GM21528 (cell line): ENCODE measurements at regions not wholly inside any gene's neighbourhood (a gene's known extent, or its start where the extent isn't known, plus 50 kb on each side); places are given as distances from the start of the nearest gene placed in this dataset.
"Not testable (repeated sequence)": the region's sequence is repeated elsewhere in the genome, so short reads cannot be mapped to it uniquely, and the experiment has no call there.

Source experiments
- ATAC-seq: cut with Tn5 transposase; IDR thresholded peaks from one replicate; pipeline ENCODE4 v1.9.1; 2021; ENCODE audit warnings: mild to moderate bottlenecking, moderate library complexity; ENCODE audit not compliant: unreplicated experiment, low FRiP score

DNA sequence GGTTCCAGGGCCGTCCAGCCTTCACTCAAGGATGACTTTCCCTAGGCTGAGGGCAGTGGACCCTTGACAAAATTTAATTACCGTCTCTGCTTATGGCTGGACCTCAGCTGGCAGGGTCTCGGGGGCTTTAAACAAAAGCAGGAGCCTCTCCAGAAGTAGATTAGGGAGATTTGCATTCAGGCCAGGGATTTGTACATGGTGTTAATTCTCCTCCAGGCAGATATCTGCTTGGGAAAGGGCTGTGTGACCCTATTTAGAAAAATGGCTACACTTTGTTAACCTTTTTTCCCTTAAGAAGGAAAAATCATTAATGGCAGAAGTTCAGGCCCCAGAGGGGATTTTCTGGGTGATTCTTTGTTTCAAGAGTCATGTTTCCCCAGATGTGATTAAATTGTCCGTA is 329.1 kb upstream of the C2CD4B start:
- ATAC-seq, result no peak

DNA sequence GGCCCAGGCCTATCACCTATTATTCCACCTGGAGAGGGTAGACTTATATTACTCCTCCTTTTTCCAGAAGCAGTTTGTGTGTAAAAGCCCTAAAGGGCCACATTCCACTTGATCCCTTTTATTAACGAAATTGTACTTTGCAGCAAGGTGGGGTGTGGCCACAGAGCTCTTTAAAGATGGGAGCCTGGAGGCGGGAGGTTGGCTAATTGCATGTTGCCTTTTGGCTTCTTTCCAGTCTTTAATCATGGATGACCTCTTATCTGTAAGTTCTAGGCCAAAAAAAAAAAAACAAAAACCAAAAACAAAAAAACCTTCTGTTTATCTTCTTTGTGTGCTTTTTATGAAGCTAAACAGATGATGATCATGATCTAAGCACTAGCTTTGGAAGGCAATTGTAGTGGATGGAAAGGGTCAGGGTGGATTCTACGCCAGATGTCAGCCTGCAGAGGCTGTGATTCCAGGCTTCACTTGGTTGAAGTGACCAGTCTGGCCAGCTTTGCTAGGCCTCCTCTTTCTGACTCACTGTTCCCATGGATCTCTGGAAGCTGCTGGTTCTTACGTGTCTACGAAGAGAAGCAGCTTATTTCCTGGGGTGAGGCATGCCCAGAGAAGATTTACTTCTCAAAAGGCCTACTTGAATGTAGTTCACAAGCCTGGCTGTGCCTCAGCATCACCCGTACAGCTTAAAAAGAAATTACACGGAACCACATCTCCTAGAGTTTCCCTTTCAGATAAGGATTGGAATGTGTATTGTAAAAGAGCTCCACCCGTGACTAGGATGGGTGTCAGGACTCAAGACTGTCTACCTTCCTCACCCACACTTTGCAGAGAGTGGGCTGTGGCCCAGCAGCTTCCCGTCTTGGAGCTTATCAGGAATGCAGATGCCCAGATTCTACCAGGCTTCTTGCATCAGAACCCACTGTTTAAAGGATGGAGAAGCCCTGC is 330.9 kb upstream of the C2CD4B start:
- no peak for ATAC-seq

DNA sequence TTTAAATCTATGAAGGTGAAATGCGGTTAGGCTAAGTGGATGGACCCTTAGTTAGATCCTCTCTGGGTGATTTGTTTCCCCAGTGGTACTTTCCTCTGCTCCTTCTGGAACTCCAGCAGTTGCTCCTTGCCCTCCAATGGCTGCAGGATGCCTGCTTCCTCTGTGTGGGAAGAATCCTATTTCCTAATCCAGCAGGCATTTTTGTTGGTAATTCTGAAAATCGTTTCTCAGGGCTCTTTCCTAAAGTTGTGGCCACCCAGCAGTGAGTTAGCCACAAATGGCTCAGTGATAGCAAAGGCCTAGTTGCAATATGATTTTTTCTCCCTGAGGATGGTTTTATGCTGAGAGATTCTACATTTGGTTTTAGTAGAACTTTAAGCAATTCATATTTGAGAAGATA is 332.3 kb upstream of the C2CD4B start:
- ATAC-seq, result no peak

DNA sequence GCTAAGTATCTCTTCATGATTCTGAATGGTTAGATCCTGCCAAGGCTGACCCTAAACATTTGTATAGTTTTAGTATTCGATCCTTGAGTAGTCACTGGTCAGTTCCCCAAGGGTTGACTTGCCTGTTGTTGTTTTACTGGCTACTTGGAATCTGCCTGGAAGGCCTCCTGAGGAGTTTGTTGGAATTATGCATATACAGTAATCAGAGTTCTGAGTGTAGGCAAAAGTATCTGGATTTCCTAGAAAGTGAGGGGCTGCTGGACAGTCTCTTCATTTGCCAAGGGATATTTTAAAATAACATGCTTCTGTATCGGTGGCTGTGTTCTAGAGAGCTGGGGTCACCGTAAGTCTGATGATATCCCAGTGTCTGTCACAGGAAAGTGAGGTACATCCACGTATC is 333.2 kb upstream of the C2CD4B start:
- ATAC-seq, result no peak

DNA sequence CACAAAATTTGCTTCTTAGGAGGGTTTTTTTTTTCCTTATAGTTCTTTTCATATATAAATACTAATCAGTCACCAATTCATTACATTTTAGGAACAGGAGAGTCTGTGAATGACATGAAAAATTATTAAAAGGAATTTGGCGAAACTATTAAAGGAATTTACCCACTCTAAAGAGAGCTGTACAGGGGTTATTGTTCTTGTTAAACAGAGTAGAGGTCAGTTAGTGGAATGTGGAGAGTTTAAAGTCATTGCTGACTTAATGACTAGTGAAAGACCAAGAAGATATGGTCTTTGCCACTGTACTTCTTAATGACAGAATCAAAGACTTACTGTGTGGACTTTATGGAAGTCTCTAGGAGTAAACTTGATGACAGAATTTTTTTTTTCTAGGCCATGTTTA is 333.6 kb upstream of the C2CD4B start:
- no peak for ATAC-seq

DNA sequence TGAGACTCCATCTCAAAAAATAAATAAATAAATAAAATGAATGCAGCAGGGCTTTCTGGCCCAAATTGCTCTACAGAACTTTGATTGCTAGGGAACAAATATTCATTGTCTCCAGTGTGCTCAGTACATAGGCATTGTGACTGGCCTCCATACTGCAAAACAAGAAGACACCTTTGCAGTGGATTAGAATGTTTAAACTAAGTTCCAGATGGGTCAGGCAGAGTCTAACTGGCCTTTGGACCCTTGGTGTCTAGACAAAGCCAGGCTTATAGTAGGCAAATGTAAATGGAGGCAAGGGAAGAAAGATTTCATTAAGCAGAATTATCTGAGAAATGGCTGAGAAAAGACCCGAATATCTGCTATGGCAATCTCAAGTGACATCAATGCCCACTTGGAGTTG is 335.2 kb upstream of the C2CD4B start:
- ATAC-seq, result no peak

DNA sequence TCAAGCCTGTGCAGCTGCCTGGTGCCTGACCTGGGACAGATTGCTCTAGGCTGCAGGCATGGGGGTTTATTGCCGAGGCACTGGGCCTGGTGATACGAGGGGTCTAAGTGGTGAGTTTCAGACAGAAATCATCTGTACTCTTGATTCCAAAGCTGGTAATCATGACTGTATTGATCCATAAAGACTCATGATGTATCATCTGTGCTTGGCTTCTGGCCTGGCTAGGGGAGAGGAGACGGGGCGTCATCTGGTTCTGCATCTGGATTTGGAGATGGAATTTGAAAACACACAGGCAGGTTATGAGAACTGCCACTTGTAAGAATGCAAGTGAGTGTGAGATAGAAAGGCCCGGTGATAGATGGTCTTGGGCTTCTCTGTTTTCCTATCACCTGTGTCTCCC is 337.4 kb upstream of the C2CD4B start:
- no peak for ATAC-seq

DNA sequence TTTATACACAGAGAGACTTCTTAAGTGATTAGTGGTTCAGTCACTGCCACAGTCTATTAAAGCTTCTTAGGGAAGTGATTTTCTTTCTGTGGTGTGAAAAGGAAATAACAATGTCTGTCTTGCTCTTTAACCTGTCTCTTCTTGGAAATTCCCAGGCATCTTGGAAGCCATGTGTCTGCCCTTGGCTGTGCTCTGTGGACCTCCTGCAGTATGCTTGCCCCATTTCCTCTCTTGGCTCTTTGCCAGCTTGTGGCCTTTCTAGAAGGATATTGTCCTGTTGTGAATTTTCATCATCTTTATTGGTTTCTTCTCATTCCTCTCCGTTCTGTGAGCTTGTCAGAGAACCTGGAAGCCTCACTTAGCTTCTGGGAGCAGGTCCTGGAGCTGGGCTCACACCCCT is 338.4 kb upstream of the C2CD4B start:
- ATAC-seq, result no peak

DNA sequence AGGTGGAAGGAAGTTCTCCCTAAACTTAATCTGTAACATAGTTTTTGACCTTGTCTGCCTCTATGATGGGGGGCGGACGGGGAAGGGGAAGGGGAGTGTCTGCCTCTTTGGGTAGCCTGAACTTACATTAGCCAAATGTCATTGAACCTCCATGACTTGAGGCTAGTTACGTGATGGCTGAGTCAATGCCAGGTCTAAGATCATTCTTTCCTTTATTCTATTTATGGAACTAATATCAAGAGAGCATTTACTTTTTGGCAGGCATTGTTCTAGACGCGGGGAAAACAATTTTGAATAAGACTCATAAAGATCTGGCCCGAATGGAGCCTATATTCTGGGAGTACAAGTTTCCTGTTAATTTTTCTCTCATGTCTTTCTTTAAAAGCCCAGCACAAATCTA is 340.7 kb upstream of the C2CD4B start:
- no peak for ATAC-seq

DNA sequence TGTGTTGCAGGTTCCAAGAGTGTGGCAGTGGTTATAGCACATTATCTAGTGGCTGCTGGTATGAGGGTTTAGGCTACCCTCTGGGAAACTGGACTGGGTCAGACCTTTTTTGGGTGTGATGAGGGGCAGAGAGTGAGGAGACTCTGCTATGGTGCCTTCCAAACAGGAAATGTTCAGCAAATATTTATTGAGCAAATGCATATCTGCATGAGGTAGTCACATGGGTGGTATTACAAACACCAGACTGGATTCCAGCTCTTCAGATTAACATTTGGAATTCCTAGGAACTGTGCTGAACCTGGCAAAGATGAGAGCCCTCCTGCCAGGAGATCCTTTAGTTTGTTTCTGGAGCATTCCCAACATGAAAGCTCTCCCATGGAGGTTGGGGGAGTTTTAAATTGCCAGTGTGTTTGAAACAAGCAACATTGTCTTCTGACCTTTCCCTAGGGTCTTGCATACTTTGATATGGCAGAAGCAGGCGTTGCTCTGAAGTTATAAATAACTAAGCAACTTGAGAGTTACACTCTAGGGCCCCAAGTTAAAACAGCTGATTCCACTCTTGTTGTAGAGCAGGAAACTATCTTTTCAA is 341.2 kb upstream of the C2CD4B start:
- no peak for ATAC-seq

DNA sequence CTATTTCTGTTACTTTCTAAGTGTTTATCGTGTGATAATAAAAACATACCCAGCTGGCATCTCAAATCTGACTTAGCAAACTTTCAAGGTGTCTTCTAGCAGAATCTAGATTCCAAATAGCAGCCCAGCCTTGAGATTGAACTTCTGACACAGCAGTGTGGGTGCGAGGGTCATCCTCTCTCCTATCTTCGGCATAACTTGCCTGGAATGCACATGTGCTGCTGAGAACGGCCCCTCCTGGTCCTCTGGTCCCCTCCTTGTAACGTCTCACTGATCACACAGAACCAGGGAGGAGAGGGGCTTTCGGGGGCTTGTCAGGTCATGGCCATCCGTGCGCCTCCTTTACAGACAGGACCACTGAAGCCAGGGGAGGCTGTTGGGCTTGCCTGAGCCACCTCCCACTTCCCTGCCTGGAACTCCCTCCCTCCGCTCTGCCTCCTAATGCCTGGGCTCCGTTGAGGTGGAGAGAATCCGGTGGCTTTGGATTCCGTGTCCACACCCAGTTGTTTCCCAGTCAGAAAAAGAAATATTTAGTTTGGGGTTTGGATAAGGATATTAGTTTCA is 344.4 kb upstream of the C2CD4B start:
- ATAC-seq, result no peak

DNA sequence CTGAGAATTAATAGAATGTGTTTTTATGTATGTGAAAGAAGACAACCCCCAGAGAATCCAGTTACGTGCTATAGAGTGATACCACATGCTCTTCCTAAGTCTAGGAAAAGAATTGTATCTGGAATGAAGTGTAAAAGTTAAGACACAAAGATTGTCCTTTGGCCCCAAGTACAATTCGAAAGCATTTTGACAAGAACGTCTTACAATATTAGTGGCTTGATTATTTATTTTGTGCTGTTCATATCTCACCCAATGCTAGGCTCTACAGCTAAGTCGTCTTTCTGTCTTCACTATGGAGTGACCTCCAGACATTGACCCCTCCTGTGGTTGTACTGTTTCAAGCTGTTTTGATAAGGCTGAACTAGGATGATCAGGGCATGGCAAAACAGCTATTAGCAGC is 345.7 kb upstream of the C2CD4B start:
- no peak for ATAC-seq

DNA sequence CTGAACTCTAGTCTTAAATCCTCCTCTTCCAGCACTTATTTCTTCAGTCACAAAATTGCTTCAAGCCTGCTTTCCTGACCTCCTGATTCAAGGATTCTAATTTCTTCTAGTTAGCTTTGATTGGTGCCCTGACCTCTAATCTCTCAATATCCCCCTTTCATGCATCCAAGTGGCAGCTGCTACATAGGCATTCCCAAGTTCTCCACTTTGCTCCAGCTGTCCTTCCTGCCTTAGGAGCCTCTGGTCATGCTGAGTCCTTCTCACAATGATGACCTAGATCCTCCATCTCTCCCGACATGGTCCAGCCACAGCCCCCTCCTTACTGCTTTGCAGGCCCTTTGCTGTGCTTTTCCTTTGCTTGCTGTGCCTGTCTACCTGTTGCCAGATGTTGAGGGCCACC is 347.8 kb upstream of the C2CD4B start:
- no peak for ATAC-seq

DNA sequence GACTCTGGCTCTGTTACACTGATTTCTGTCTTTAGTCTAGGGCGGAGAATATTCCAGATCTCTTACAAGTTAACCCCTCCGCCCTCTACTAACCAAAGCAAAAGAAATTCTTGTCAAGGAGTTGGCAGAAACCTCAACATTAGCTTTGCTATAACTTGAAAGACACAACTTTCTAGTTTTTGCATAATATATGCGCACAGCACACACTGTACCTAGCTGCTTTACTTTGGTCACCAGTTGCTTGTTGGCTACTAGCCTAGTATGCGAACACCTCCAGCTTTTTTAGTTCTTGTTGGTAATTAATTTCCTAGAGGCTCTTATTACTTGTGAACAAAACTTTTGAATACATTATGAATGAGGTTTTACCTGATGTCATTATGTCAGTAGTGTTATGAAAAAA is 348.8 kb upstream of the C2CD4B start:
- no peak for ATAC-seq

DNA sequence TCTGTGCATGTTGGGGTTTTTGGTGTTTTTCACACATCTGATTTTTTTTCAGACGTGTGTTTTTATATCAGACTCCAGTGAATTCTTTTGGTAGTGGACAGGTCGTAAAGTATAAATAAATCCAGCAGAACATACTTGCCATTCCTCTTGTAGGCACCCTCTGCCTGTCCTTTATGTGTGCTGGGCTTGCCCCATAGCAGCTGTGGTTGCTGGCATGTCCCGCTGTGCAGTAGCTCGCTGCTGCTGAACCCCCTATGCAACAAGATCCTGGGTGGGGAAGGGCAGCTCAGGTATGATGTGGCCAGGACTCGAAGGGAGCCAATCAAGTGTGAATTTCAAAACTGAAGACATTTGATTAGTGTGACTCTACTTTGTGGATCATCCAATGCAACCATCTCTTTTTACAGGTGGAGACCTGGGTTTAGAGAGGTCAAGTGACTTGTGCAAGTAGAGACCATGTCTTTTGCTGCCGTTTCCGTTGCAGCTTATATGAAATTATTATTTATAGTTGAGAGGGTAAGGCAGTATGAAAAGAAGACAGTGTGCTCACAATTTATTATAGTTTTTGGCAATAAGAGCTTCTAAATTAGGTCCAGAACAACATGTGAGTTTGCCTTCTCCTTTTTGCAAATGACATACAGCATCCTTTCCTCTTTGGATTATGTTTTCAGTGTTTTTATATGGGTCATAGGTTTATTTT is 350.8 kb upstream of the C2CD4B start:
- no peak for ATAC-seq

DNA sequence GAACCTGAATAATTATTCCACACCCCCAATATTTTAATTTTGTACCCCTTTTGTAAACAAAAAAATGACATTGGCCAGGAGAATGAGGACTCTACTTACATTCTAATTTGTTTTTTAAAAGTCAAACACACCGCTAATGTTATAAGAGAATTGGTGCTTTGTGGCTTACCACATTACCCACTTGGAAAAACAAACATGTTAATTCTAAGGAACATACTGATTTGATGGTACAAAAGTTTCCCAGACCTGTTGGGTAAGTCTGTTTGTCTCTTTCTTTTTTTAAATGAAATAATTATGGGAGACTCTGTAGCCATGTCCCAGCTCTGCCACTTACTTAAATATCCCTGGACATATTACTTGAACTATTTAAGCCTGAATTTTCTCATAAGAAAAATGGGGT is 352.5 kb upstream of the C2CD4B start:
- ATAC-seq, result no peak

DNA sequence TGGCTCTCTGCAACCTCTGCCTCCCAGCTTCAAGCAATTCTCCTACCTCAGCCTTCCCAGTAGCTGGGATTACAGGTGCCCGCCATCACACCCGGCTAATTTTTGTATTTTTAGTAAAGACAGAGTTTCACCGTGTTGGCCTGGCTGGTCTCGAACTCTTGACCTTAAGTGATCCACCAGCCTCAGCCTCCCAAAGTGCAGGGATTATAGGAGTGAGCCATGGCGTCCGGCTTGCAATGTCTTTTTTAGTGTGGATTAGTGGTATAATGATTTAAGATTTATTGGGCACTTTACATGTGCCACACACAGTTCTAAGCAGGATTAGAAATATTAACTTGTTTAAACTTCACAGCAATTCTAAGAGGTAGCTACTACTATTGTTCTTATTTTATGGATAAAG is 353.6 kb upstream of the C2CD4B start:
- not testable (repeated sequence) for ATAC-seq

DNA sequence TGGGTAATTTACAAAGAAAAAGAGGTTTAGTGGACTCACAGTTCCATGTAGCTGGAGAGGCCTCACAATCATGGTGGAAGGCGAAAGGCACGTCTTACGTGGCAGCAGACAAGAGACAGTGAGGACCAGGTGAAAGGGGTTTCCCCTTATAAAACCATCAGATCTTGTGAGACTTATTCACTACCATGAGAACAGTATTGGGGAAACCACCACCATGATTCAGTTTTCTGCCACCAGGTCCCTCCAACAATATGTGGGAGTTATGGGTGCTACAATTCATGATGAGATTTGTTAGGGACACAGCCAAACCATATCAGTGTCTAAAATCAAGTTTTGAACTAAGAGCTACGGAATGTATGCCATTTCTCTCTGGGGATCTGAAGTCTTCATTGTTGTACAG is 354.8 kb upstream of the C2CD4B start:
- ATAC-seq, result no peak

DNA sequence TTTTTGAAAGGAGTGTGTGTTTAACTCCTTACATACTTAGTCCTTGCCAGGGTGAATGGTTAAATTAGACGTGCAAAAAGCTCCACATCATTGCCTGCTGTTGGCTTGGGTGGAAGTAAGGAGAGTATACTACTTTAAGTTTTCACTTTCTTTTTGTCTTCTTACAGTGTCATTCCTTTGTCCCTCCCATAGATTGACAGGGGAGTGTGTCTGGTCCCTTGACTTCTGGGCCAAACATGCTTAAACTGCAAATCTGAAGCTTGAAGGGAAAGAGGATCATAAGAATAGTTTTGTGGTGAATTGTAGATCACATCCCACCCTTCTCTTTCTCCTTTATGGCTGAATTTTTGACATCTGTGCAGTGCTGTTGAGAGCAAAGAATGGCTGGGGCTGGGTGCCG is 355.8 kb upstream of the C2CD4B start:
- no peak for ATAC-seq

DNA sequence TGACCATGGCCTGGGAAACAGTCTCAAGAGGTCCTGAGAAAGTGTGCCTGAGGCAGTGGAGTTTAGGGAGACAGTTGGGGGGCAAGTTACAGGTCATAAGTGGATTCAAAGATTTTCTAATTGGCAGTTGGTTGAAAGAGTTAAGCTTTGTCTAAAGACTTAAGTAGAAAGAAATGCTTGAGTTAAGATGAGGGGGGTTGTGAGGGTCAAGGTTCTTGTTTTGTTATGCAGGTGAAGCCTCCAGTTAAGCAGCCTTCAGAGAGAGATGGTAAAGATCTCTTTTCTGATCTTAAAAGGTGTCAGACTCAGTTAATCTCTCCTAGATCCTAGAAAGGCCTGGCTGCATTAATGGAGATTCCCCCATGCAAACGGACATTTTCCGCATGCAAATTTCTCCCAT is 356.3 kb upstream of the C2CD4B start:
- ATAC-seq, result no peak

DNA sequence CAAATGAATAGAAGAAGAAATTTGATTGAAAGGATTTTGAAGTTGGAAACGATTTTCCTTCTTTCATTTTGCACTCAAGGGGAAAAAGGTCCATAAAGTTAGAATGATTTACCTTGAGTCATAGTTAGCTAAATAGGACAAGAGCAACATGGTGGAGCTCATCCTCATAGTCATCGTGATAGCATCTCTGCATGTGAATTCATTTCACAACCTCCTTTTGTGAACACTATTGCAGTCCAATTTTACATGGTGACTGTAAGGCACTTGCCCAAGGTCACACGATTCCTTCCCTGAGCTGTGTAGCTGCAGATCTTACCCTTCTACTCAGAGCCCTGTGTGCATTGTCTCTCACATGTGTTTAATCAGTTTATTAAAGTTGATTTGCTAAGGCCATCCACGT is 359.8 kb upstream of the C2CD4B start:
- ATAC-seq, result no peak
